ENCODE measurements at regions not wholly inside any gene's neighbourhood (a gene's known extent, or its start where the extent isn't known, plus 50 kb on each side); places are given as distances from the start of the nearest gene placed in this dataset.

GRCh38 chr3:71978150-71978721 is 193.3 kb upstream of the PROK2 start:
- intact Hi-C loops (cut with micrococcal nuclease; ENCODE audit: unreplicated experiment) (no loop called here), in situ Hi-C loops (cut with HindIII; ENCODE audit: low pct_unique_long_range_greater_than_20kb, low sequenced_read_pairs) (no loop called here)
- ATAC-seq (no peak), DNase-seq (ENCODE audit: low read depth, low spot score) (no peak)
- Histone ChIP-seq H3K27ac (ENCODE audit: low read length) (no peak overlapping the region), H3K9me3 (ENCODE audit: control insufficient read depth, insufficient read depth, low read depth, low read length) (no peaks in the 10 kb centered on the region), H3K27me3 (ENCODE audit: control insufficient read depth, insufficient read depth, low read length) (no peaks in the 10 kb centered on the region), H3K4me3 (ENCODE audit: low read depth in 2 of 2, low read length in 2 of 2) (no peak overlapping the region), H3K36me3 (ENCODE audit: control insufficient read depth, insufficient read depth, low read length) (no peaks in the 10 kb centered on the region), H3K4me1 (ENCODE audit: control insufficient read depth, insufficient read depth, low read length) (no peaks in the 10 kb centered on the region)
- ChIA-PET POLR2A (no interaction called here), CTCF (interaction anchor here (0.6 kb wide), 1 partner anchor 622 kb away, joined by 7 read pairs; no protein-coding TSS in a partner anchor)
- BruUV-seq (replicated peaks), result no TSS peak
- TF ChIP-seq CTCF (IDR thresholded peaks at IDR 0.05), result no peak
- no peak for TF ChIP-seq SIN3A (IDR thresholded peaks at IDR 0.05; ENCODE audit: borderline replicate concordance, insufficient read depth, low read depth, low read length)
- no peak for TF ChIP-seq REST (IDR thresholded peaks at IDR 0.05; ENCODE audit: insufficient read depth in 1 of 2, low read depth in 2 of 2, low read length in 1 of 2)
- TF ChIP-seq TCF7L2 (IDR thresholded peaks at IDR 0.05; ENCODE audit: low read depth, low read length), result no peak
- no peak for TF ChIP-seq POLR2AphosphoS5 (IDR thresholded peaks at IDR 0.05; ENCODE audit: low read depth, low read length)

- H3K9me3 ChIP-seq (ENCODE audit: control insufficient read depth, insufficient read depth, low read depth, low read length), result no peaks in the 10 kb centered on the region
- CTCF ChIA-PET, result interaction anchor here (0.6 kb wide), 2 partner anchors 509 to 621 kb away, joined by 5 to 7 read pairs; no protein-coding TSS in a partner anchor
- no peak for TF ChIP-seq POLR2AphosphoS5 (IDR thresholded peaks at IDR 0.05; ENCODE audit: low read depth, low read length)
- H3K4me1 ChIP-seq (ENCODE audit: control insufficient read depth, insufficient read depth, low read length), result no peaks in the 10 kb centered on the region
- no peak overlapping the region for H3K4me3 ChIP-seq (ENCODE audit: low read depth in 2 of 2, low read length in 2 of 2)
- no peak for ATAC-seq
- H3K36me3 ChIP-seq (ENCODE audit: control insufficient read depth, insufficient read depth, low read length), result no peaks in the 10 kb centered on the region
- no peaks in the 10 kb centered on the region for H3K27me3 ChIP-seq (ENCODE audit: control insufficient read depth, insufficient read depth, low read length)
- H3K27ac ChIP-seq (ENCODE audit: low read length), result no peak overlapping the region
- in situ Hi-C loops (cut with HindIII; ENCODE audit: low pct_unique_long_range_greater_than_20kb, low sequenced_read_pairs), result no loop called here
- intact Hi-C loops (cut with micrococcal nuclease; ENCODE audit: unreplicated experiment), result no loop called here
- no TSS peak for BruUV-seq (replicated peaks)
- no peak for DNase-seq (ENCODE audit: low read depth, low spot score)
- POLR2A ChIA-PET, result no interaction called here
Observed at GRCh38 chr3:71977525-71977924, 192.6 kb upstream of the PROK2 start.

GRCh38 chr3:71975573-71975972 is 190.6 kb upstream of the PROK2 start:
- TF ChIP-seq TCF7L2 (IDR thresholded peaks at IDR 0.05; ENCODE audit: low read depth, low read length) (no peak), SIN3A (IDR thresholded peaks at IDR 0.05; ENCODE audit: borderline replicate concordance, insufficient read depth, low read depth, low read length) (no peak), REST (IDR thresholded peaks at IDR 0.05; ENCODE audit: insufficient read depth in 1 of 2, low read depth in 2 of 2, low read length in 1 of 2) (no peak), POLR2AphosphoS5 (IDR thresholded peaks at IDR 0.05; ENCODE audit: low read depth, low read length) (no peak)
- CTCF ChIA-PET, result no interaction called here
- no peak overlapping the region for H3K4me3 ChIP-seq (ENCODE audit: low read depth in 2 of 2, low read length in 2 of 2)
- DNase-seq (ENCODE audit: low read depth, low spot score), result no peak
- intact Hi-C loops (cut with micrococcal nuclease; ENCODE audit: unreplicated experiment), result no loop called here
- no TSS peak for BruUV-seq (replicated peaks)
- H3K27ac ChIP-seq (ENCODE audit: low read length), result no peak overlapping the region
- no peak for ATAC-seq
- no peaks in the 10 kb centered on the region for H3K36me3 ChIP-seq (ENCODE audit: control insufficient read depth, insufficient read depth, low read length)
- no peaks in the 10 kb centered on the region for H3K9me3 ChIP-seq (ENCODE audit: control insufficient read depth, insufficient read depth, low read depth, low read length)
- in situ Hi-C loops (cut with HindIII; ENCODE audit: low pct_unique_long_range_greater_than_20kb, low sequenced_read_pairs), result no loop called here
- H3K4me1 ChIP-seq (ENCODE audit: control insufficient read depth, insufficient read depth, low read length), result no peaks in the 10 kb centered on the region
- POLR2A ChIA-PET, result no interaction called here
- H3K27me3 ChIP-seq (ENCODE audit: control insufficient read depth, insufficient read depth, low read length), result no peaks in the 10 kb centered on the region
